ENCODE measurements at regions not wholly inside any gene's neighbourhood (a gene's known extent, or its start where the extent isn't known, plus 50 kb on each side); places are given as distances from the start of the nearest gene placed in this dataset.
A peak's percentile ranks its signal among the peaks of the same experiment; 100 is the strongest.
"Not testable (repeated sequence)": the region's sequence is repeated elsewhere in the genome, so short reads cannot be mapped to it uniquely, and the experiment has no call there.

DNA sequence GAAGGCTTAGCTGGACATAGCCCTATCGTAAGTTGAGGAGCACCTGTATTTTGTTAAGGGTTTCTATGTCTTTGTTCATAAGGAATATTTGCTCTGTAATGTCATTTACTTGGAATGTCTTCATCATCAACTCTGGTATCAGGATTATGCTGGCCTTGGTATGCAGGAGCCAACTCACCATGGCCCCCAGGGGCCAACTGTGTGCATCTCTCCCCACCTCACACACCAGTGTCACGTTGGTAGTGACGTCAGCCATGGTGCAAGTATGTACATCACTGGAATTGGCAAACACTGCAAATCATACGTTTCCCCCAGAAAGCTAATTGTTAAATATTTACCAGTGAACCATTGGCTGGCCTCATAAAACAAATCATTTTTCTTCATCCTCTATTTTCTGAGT, 70.8 kb downstream of the YTHDF1 start:
- DNase-seq, result peak; percentile 5

DNA sequence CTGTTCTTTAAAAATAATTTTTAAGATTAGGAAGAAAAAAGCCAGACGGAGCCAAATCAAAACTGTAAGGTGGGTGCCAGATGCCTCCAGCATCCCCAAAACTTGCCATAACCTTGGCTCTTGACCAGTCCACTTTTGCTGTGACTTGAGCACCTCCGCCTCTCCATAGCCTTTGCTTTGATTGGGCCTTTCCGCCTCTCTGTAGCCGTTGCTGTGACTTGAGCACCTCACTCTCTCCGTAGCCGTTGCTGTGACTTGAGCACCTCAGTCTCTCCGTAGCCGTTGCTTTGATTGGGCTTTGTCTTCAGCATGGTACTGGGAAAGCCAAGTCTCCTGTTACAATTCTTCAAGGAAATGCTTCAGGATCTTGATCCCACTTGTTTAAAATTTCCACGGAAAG, 73.0 kb downstream of the YTHDF1 start:
- no peak for DNase-seq

DNA sequence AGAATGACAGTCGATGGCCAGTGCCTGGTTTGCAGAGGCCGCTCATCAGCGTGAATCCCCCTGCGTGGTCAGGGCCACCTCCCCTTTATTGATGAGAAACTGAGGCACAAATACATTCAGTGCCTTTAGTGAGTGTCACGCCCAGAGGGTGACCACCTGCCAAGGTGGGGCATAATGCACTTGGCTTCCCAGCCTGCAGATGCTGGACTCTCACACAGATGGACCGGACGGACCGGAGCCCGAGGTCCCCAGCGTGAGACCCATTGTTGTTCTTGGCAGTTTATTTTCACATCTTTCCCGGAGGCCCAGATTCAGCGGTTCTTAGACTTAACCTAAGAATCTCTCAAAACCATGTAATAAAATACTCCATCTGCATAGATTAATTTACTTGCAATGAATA, 74.4 kb downstream of the YTHDF1 start:
- no peak for DNase-seq

DNA sequence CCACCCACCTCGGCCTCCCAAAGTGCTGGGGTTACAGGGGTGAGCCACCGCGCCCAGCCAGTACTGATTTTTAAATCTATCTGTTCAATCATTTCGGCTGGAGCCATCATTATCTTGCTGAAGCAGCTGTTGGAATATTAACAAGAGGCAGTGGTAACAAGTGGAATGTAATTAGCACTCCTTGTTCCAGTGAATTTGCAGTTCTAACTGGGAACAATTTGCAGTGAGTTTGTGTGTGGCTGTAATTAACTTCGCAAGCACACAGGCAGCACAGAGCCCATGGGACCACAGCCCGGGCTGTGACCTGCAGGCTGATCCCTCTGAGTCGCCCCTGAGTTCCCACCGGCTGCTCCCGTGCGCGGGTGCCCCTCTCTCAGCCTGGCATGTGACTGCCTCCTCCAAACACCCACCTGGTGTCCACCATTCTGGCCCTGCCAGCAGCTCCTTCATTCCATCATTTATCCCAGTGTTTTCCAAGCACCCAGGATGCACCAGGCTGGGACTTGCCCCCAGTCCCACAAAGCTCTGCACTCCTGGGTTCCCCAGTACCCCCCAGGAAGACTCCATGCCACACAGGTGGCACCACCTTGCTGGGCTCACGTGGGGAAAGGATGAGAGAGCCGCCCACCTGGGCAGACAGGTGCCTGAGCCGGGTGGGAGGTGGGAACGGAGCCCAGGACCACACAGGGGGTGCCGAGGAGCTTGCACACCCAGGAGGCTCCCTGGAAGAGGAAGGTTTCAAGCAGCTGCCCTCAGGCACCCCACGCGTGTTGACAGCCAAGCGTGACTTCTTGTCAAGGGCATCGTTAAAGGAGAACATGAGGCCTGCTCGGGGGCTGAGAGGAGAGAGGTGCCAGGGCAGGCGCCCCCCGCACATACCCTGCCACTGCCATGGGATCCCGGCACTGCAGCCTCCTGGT, 75.2 kb downstream of the YTHDF1 start:
- no peak for DNase-seq

DNA sequence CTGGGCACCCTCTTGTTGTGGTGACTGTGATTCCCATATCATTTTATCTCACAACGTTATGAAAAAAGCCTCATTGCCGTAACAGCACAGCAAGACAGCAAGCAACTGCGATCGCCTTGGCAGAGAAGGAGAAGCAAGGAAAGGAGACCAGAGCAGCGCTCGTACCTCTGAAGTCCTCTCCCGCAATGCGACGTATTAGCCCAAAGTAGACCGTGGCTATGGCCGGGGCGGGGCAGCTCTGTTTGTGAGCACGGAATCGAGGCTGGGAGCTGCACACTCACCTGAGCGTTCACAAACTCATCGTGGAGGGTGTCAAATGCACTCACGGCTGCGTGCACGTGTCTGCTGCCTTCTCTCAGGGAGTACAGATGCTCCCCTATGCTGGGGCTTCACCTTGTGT, 76.1 kb downstream of the YTHDF1 start:
- DNase-seq, result no peak

DNA sequence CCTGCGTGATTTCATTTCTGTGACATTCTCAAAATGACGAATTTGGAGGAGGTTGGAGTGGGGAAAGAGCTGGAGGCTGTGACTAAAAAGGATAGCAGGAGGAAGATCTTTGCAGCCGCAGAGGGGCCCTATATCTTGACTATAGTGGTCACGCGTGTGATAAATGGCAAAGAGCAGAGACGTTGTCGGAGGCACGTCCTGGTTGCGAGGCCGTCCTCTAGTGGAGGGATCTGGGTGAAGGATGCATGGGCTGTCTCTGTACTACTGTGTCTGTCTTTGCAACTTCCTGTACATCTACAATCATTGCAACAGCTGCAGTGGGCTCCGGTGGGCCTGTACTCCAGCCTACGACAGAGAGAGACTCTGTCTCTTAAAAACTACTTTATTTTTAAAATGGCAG, 76.6 kb downstream of the YTHDF1 start:
- DNase-seq, result no peak

DNA sequence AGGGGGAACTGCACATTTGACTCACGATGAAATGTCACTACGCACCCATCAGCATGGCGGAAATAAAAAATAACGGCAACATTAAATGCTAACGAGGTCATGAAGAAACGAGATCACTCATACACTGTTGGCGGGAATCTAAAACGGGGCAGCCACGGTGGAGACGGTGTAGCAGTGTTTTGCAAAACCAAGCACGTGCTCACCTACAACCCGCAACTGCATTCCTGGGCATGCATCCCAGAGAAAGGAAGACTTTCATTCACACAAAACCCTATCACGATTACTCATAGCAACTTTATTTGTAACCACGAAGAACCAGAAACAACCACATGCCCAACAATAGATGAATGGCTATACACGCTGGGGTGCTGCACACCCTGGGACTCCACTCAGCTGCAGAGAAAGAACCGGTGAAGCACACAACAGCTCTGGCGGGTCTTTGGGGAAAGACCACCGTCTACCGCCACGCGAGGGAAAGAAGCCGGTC, 77.0 kb downstream of the YTHDF1 start:
- no peak for DNase-seq

DNA sequence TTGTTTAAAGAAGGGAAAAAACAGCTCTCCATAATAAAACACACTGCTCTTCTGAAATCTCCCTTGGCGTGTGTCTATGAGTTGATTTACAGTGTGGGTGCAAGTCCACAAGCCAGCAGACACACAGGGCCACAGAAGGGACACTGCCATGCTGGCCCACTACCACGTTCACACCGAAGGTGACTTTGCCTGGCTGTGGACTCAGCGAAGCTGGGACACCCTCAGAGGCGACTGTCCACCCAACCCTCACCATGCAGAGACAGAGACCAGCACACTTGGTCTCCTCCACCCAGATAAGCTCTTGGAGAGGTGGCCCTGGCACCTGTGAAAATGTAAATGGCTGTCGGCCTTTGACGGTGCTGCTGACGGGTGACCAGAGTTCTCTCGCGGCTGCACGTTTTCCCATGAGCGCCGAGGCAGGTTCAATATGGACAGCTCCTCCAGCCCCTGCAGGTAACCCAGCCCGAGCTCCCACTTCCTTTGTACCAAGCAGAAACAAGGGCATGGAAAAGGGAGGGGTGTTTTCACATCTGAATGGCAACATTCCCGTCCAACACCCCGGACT, 78.0 kb downstream of the YTHDF1 start:
- no peak for DNase-seq

DNA sequence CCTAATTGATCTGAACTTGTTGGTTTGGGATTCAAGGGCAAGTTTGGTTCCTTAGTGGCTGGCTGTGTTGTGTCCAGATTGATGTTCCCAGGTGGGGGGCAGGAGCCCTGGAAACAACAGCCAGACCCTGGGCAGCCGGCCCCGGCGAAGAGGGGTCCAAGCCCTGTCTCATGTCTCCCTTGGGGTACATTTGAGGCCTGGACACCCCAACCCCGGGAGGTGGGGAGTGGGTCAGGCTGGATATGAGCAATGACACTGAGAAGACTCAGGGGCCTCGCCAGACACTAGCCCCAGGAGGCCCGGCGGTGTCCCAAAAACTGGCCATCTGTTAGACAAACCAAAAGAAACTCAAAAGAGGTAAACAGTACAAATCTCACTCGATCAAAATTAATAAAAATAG, 79.6 kb downstream of the YTHDF1 start:
- no peak for DNase-seq

DNA sequence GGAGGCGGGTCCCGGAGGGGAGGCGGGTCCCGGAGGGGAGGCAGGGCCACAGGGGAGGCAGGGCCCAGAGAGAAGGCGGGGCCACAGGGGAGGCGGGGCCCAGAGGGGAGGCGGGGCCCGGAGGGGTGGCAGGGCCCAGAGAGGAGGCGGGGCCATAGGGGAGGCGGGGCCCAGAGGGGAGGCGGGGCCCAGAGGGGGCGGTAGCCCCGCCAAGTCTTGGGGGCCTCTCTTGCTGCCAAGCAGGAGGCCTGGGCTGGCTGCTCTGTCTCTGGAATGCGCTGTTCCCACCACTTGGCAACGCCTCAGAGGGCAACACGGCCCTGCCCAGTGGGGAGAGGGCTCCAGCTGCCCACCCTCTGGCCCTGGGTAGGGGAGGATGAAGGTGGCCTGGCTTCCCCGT, 80.5 kb downstream of the YTHDF1 start:
- DNase-seq, result no peak

DNA sequence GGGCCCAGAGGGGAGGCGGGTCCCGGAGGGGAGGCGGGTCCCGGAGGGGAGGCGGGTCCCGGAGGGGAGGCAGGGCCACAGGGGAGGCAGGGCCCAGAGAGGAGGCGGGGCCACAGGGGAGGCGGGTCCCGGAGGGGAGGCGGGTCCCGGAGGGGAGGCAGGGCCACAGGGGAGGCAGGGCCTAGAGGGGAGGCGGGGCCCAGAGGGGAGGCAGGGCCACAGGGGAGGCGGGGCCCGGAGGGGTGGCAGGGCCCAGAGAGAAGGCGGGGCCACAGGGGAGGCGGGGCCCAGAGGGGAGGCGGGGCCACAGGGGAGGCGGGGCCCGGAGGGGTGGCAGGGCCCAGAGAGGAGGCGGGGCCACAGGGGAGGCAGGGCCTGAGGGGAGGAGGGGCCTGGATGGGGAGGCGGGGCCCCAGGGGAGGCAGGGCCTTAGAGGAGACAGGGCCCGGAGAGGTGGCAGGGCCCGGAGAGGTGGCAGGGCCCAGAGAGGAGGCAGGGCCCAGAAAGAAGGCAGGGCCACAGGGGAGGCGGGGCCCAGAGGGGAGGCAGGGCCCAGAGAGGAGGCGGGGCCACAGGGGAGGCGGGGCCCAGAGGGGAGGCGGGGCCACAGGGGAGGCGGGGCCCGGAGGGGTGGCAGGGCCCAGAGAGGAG, 81.1 kb downstream of the YTHDF1 start:
- not testable (repeated sequence) for DNase-seq

DNA sequence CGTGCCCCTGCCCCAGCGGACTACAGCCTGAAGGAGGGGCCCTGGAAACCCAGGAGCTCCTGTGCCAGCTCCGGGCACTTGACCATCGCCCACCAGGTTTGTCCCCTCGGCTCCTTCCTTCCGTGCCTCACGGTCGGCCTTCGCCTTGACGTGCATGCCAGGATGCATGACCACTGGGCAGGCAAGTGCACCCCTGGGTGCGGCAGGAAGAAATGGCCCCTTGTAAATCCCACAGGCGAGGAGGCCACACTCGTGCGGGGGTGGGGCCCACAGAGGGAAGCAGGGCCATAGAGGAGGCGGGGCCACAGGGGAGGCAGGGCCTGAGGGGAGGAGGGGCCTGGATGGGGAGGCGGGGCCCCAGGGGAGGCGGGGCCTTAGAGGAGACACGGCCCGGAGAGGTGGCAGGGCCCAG, 81.7 kb downstream of the YTHDF1 start:
- DNase-seq, result no peak

DNA sequence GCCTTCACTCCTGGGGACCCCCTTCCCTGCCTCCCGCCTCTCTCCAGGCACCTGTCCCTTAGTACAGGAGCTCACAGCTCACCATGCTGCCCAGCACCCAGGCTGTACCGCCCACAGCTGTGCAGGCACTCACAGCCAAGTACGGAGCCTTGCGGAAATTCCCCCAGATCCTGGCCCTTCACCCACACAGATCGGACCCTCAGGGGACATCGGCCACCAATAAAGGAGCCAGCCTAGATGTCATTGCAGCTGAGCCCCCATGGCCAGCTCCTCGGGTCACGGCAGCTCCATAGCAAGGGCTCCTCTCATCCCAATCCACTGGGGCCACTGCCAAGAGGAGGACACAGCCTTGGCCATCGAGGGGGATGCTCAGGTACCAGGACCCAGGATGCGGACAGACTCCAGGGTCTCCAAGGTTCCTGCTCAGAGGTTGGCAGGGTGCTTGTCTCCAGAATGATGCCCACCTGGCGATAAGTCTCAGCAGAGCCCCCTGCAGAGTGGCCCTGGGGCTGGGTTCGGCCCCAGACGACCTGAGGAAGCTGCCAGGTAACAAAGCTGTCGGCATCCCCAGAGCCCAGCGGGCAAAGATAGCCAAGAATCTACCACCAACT, 82.3 kb downstream of the YTHDF1 start:
- no peak for DNase-seq

DNA sequence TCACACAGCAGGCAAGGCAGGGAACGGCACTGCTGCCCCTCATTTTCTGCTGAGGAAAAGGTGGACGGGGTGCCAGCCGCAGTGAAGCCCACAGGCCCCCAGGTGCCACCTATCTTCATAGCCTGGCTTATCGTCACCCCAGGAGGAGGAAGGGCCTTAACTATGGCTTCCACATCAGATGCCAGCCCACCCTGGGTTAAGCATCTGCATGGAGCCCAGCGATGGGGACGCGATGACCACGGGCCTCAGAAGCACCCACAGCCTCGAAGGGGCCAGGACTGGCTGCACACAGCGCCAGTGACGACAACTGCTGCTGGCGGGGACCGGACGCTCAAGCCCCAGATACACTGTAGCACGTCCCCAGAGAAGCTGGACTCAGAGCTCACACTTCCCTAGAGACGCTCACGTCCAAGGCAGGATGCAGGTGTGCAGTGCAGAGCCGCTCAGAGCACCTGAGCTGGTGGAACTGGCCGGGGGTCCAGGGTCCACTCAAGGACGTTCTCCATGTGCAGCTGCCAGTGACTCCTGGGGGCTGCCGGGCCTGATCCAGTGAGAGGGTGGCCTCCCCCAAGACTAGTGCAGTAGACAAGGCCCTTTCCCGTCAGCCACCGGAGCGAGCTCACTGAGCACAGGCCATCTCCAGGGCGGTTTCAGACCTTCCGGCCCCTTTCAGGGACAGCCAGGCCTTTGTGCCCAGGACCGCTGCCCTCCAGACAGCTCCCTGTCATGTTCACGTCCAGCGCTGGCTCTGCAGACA, 83.0 kb downstream of the YTHDF1 start:
- no peak for DNase-seq

DNA sequence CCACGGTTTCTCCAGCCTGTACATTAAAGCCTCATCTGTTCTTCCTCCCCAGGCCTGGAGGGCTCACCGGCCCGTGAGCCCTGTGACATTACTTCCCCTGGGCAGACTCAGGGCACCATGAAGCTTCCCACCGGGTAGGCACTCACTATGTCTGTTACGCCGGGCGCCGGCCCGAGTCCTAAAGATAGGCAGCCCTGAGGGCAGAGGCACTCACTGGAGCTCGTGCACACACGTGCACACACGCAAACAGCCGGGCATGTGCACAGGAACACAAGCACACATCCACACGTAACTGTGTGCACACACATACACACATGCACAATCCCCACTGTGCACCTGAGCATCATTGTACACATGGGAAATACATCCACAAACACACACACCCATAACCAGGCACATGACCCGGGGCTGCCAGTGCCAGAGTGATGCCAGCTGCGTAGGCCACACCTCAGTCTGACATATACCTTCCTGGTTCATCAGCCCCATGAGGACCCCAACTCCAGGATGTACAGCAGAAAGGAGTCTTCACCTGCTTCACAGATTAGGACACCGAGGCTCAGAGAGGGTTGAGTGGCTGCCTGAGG, 83.7 kb downstream of the YTHDF1 start:
- no peak for DNase-seq

DNA sequence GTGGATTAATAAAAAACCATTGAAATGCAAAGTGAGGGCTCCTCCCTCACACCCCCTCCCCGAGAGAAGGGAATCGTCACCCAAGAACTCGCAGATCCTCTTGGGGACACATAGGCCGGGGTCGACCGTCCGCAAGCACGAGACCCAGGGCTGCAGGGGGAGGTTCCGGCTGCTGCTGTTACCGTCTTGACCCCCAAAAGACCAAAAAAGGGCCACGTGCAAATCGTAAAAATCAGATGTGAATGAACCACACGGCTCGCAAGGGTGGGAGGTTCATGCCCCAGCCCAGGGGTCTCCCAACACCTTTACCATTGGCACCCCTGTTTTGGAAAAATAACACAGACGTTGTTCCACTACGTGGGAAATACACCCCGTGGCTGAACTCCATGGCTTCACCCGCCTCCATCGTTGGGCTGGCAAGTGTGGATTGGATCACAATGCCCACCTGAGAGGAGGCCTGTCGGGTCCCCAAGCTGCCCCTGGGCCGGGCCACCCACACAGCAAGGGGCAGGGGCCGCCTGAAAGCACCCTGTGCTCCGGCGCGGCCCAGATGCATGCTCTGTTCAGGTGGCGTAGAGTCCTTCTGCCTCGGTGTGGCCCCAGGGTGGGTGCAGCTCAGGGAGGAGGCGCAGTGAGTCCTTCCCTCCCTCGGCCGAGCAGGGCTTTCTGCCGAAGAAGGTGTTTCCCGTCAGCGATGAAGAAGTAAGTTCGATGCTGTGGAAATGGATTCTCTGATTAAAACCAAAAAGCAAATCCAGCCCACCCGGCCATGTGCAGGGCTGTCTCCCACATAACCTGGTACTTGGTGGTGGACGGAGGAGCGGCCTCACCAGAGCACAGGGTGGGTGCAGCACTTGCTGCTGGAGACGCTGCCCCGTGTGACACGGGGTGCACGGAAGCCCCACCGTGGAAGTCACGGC, 85.0 kb downstream of the YTHDF1 start:
- DNase-seq, result no peak

DNA sequence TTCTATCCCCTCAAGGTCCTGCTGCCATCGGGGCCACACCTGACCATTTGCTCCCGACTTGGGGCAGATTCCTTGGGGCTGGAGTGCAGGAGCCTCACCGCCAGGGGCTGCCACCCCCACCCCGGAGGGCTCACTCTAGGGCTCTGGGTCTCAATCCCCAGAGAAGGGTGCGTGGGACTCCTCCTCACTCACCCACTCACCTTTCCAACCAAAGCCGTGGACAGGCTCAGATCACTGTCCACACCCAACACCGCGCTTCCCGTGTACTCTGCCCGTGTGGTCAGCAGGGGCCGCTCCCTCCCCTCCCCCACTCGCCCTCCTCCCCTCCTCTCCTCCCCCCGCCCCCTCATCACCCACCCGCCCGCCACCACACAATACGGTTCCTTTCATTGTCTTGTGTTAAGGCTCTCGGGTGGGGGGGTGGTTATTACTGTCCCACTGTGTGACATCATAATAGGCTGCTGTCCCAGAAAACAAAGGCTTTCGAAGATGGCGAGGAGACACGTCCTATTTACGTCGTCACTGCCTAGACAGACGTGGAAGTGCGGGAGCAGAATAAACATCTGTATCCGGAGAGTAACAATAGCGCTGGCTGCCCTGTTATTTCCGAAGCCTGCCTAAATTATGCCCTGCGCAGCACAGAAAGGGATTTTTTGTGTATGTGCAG, 85.8 kb downstream of the YTHDF1 start:
- no peak for DNase-seq

DNA sequence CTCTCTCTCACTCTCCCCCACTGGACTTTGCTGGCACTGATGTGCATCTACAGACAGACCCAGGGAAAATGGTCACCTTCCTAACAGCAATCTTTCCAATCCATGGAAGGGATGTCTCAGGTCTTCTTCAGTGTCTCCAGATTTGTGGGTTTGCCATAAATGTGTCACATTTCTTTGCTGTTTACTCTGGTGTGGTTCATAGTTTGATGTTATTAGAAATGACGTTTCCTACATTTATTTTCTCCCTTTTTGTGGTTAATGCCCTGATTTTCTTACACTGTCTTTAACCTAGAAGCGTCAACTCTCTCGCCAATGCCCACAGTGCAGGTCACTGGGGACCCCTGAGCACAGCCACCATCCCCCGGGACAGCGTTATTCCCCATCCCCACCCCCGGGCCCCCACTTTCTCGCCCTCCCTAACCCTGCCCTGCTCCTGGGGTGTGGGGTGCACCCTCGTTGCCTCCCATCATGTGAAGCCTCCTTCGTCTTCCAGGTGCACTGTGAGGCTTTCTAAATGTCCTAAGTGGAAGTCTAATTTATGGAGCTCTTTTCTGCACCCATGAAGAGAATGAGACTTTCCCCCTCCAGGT, 86.5 kb downstream of the YTHDF1 start:
- no peak for DNase-seq

DNA sequence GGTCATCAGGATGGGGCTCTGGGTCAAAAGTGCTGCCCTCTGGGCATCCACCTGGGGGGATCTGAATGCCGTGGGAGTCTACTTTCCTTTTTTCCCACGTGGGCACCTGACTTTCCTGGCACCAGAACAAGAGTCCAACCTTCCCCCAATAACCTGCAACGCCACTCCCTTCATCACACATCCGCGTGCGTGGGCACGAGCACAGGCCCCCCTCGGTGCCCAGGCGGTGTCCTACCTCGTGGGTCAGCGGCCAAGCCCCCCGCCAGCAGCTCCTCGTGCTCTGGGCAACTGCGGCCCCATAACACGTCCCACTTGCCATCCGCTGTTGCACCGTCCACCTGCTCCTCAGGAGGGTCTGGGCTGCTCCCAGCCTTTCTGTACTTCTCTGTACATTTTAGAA, 87.0 kb downstream of the YTHDF1 start:
- DNase-seq, result no peak

DNA sequence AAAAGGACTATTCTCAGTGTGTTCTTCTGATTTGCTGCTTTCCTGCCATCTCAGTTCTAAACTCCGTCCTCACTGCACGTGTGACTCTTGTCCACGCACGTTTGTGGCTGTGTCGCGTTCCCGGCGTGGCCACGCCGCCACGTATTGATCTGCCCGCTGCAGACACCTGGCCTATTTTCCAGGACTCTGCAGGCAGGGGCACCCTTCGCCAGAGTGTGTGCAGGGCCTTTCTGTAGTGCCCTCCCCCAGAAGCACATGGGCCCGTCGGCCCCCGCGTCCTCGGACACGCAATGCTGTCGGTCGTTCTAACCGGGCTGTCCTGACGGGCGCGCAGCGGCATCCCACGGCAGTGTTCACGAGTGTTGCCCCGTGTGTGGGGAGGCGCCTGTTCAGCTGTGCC, 87.6 kb downstream of the YTHDF1 start:
- no peak for DNase-seq

Measured in fibroblast of skin of scalp (primary cell).